Keratinocyte (primary cell): ENCODE measurements at regions not wholly inside any gene's neighbourhood (a gene's known extent, or its start where the extent isn't known, plus 50 kb on each side); places are given as distances from the start of the nearest gene placed in this dataset.

Experiments
- CTCF ChIP-seq, 3 experiments: IDR thresholded peaks in 1 of 3; conservative IDR thresholded peaks in 1 of 3; optimal IDR thresholded peaks in 1 of 3; 2 replicates in 2 of 3; 3 replicates in 1 of 3; pipeline versions ENCODE3 to v1.5.1; 2011; ENCODE audit warnings: low read length in 3 of 3, mild to moderate bottlenecking in 3 of 3, moderate library complexity in 2 of 3, control low read depth in 1 of 3, inconsistent platforms in 1 of 3; ENCODE audit not compliant: insufficient read depth in 2 of 3; ENCODE audit errors: extremely low read depth in 1 of 3
- EZH2 ChIP-seq: IDR thresholded peaks from one replicate; pipeline ENCODE4 v1.6.1; 2012; ENCODE audit warnings: inconsistent platforms, mild to moderate bottlenecking, low read length, moderate library complexity

- no peak for TF ChIP-seq CTCF (optimal IDR thresholded peaks at IDR 0.05 in 1 of 3, IDR thresholded peaks at IDR 0.05 in 1 of 3, conservative IDR thresholded peaks at IDR 0.05 in 1 of 3; ENCODE audit: extremely low read depth in 1 of 3, insufficient read depth in 2 of 3, low read length in 3 of 3)
- no peak for TF ChIP-seq EZH2
These were observed 59.4 kb upstream of the POU2F1 start for GRCh38 chr1:167161242-167161641.
